Panc1 (cell line): ENCODE measurements at regions not wholly inside any gene's neighbourhood (a gene's known extent, or its start where the extent isn't known, plus 50 kb on each side); places are given as distances from the start of the nearest gene placed in this dataset.

Source experiments
- POLR2AphosphoS5 ChIP-seq: IDR thresholded peaks from 2 replicates; pipeline ENCODE4 v1.6.1; 2012; ENCODE audit warnings: mild to moderate bottlenecking, low read depth, low read length, moderate library complexity
- SIN3A ChIP-seq: IDR thresholded peaks from 2 replicates; pipeline ENCODE4 v1.6.1; 2012; ENCODE audit warnings: low read depth, mild to moderate bottlenecking, low read length, moderate library complexity, borderline replicate concordance; ENCODE audit not compliant: insufficient read depth
- TCF7L2 ChIP-seq: IDR thresholded peaks from 2 replicates; pipeline ENCODE4 v1.6.1; 2011; ENCODE audit warnings: mild to moderate bottlenecking, low read depth, low read length, inconsistent platforms
- TF ChIP-seq, protein P1 (sequence below): fragments of 450-650 bp; IDR thresholded peaks from 2 replicates; pipeline ENCODE4 v1.5.1; 2017; ENCODE audit warnings: mild to moderate bottlenecking
- TF ChIP-seq, protein P2 (sequence below), 2 experiments: IDR thresholded peaks; 2 replicates each; pipeline ENCODE4 v1.6.1; 2011 to 2012; ENCODE audit warnings: low read depth in 2 of 2, control low read depth in 1 of 2, low read length in 1 of 2, mild to moderate bottlenecking in 1 of 2, moderate library complexity in 1 of 2; ENCODE audit not compliant: insufficient read depth in 1 of 2

DNA sequence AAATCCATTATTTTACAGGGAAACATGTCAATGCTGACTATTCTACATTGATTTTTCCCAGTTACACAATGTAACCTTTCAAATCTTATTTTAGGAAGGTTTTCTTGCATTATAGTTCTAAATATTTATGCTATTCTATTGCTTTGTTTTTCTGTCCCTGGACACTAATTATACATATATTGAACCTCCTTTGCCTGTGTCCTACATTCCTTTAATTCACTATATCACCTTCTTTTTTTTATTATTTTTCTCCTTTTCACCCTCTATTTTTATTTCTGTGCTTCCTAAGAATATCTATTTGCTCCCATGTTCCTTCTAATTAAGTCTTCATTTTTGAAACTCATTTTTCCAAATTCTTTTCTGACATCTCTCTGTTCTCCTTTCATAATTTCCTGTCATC lies 259.2 kb downstream of the TJP1 start:
- TF ChIP-seq, protein P1, sequence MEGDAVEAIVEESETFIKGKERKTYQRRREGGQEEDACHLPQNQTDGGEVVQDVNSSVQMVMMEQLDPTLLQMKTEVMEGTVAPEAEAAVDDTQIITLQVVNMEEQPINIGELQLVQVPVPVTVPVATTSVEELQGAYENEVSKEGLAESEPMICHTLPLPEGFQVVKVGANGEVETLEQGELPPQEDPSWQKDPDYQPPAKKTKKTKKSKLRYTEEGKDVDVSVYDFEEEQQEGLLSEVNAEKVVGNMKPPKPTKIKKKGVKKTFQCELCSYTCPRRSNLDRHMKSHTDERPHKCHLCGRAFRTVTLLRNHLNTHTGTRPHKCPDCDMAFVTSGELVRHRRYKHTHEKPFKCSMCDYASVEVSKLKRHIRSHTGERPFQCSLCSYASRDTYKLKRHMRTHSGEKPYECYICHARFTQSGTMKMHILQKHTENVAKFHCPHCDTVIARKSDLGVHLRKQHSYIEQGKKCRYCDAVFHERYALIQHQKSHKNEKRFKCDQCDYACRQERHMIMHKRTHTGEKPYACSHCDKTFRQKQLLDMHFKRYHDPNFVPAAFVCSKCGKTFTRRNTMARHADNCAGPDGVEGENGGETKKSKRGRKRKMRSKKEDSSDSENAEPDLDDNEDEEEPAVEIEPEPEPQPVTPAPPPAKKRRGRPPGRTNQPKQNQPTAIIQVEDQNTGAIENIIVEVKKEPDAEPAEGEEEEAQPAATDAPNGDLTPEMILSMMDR: no peak
- TF ChIP-seq POLR2AphosphoS5 (no peak), TCF7L2 (no peak), SIN3A (no peak)
- TF ChIP-seq, protein P2, sequence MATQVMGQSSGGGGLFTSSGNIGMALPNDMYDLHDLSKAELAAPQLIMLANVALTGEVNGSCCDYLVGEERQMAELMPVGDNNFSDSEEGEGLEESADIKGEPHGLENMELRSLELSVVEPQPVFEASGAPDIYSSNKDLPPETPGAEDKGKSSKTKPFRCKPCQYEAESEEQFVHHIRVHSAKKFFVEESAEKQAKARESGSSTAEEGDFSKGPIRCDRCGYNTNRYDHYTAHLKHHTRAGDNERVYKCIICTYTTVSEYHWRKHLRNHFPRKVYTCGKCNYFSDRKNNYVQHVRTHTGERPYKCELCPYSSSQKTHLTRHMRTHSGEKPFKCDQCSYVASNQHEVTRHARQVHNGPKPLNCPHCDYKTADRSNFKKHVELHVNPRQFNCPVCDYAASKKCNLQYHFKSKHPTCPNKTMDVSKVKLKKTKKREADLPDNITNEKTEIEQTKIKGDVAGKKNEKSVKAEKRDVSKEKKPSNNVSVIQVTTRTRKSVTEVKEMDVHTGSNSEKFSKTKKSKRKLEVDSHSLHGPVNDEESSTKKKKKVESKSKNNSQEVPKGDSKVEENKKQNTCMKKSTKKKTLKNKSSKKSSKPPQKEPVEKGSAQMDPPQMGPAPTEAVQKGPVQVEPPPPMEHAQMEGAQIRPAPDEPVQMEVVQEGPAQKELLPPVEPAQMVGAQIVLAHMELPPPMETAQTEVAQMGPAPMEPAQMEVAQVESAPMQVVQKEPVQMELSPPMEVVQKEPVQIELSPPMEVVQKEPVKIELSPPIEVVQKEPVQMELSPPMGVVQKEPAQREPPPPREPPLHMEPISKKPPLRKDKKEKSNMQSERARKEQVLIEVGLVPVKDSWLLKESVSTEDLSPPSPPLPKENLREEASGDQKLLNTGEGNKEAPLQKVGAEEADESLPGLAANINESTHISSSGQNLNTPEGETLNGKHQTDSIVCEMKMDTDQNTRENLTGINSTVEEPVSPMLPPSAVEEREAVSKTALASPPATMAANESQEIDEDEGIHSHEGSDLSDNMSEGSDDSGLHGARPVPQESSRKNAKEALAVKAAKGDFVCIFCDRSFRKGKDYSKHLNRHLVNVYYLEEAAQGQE (IDR thresholded peaks at IDR 0.05; ENCODE audit: insufficient read depth in 1 of 2, low read depth in 2 of 2, low read length in 1 of 2): no peak
